Stimulated activated naive CD4-positive, alpha-beta T cell treated with Interleukin-2 at 50 U/mL for 16 hours (primary cell): ENCODE measurements at regions not wholly inside any gene's neighbourhood (a gene's known extent, or its start where the extent isn't known, plus 50 kb on each side); places are given as distances from the start of the nearest gene placed in this dataset.
"Not testable (repeated sequence)": the region's sequence is repeated elsewhere in the genome, so short reads cannot be mapped to it uniquely, and the experiment has no call there.

Experiments used
- DNase-seq: peaks from one replicate; lab custom pipeline; 2025; lab: John Stamatoyannopoulos, UW

- DNase-seq = no peak
These were observed 262.7 kb downstream of the REEP3 start for GRCh38 chr10:63783882-63784281.

GRCh38 chr10:63788152-63788821 is 267.1 kb downstream of the REEP3 start:
- DNase-seq = no peak

GRCh38 chr10:63795094-63795860 is 274.1 kb downstream of the REEP3 start:
- no peak for DNase-seq

GRCh38 chr10:63798599-63799498 is 277.6 kb downstream of the REEP3 start:
- no peak for DNase-seq

- no peak for DNase-seq
These were observed 278.5 kb downstream of the REEP3 start for GRCh38 chr10:63799521-63800300.

- no peak for DNase-seq
These were observed 280.0 kb downstream of the REEP3 start for GRCh38 chr10:63801166-63801565.

GRCh38 chr10:63806330-63806729 is 285.1 kb downstream of the REEP3 start:
- DNase-seq = no peak

- DNase-seq = no peak
These were observed 291.3 kb downstream of the REEP3 start for GRCh38 chr10:63812501-63812900.

GRCh38 chr10:63819753-63820329 is 298.6 kb downstream of the REEP3 start:
- no peak for DNase-seq

GRCh38 chr10:63822496-63822895 is 301.3 kb downstream of the REEP3 start:
- no peak for DNase-seq

- DNase-seq = no peak
These were observed 303.9 kb downstream of the REEP3 start for GRCh38 chr10:63825111-63825510.

GRCh38 chr10:63825766-63826165 is 304.6 kb downstream of the REEP3 start:
- DNase-seq = no peak

GRCh38 chr10:63827018-63827417 is 305.8 kb downstream of the REEP3 start:
- not testable (repeated sequence) for DNase-seq

GRCh38 chr10:63829020-63829419 is 307.8 kb downstream of the REEP3 start:
- DNase-seq = no peak

- DNase-seq = no peak
These were observed 308.5 kb downstream of the REEP3 start for GRCh38 chr10:63829573-63830149.

GRCh38 chr10:63832686-63833085 is 311.5 kb downstream of the REEP3 start:
- DNase-seq = no peak

- DNase-seq = no peak
These were observed 312.3 kb downstream of the REEP3 start for GRCh38 chr10:63833411-63834060.

- DNase-seq = no peak
These were observed 315.7 kb downstream of the REEP3 start for GRCh38 chr10:63836666-63837442.

GRCh38 chr10:63841761-63842160 is 320.6 kb downstream of the REEP3 start:
- no peak for DNase-seq

- no peak for DNase-seq
These were observed 321.9 kb downstream of the REEP3 start for GRCh38 chr10:63843107-63843506.
